ENCODE measurements at regions not wholly inside any gene's neighbourhood (a gene's known extent, or its start where the extent isn't known, plus 50 kb on each side); places are given as distances from the start of the nearest gene placed in this dataset.

GRCh38 chr7:138185132-138185908 lies 109.1 kb downstream of the AKR1D1 start:
- Histone ChIP-seq H3K4me3 (ENCODE audit: low read length, poor library complexity, severe bottlenecking) (no peak overlapping the region), H3F3A (ENCODE audit: low read depth) (no peaks in the 10 kb centered on the region), H2AFZ (ENCODE audit: low read length) (no peak overlapping the region), H3K9me2 (replicated peaks; ENCODE audit: low read depth, low read length) (no peaks in the 10 kb centered on the region), H3K36me3 (ENCODE audit: insufficient read depth, low read length) (no peaks in the 10 kb centered on the region), H3K9me3 (ENCODE audit: insufficient read depth, low read depth, low read length) (no peaks in the 10 kb centered on the region), H3K79me2 (ENCODE audit: insufficient read depth, low read length) (no peaks in the 10 kb centered on the region), H3K4me1 (ENCODE audit: insufficient read depth, low read length, poor library complexity, severe bottlenecking) (no peaks in the 10 kb centered on the region), H3K27me3 (ENCODE audit: insufficient read depth, low read length, poor library complexity, severe bottlenecking) (no peaks in the 10 kb centered on the region), H3K4me2 (ENCODE audit: low read depth, low read length, poor library complexity, severe bottlenecking) (no peak overlapping the region), H4K20me1 (ENCODE audit: insufficient read depth, low read length, poor library complexity, severe bottlenecking) (no peaks in the 10 kb centered on the region), H3K9ac (ENCODE audit: low read depth, low read length, poor library complexity, severe bottlenecking) (no peak overlapping the region)
- no peak for TF ChIP-seq EZH2phosphoT487 (IDR thresholded peaks at IDR 0.05; ENCODE audit: borderline replicate concordance)
- no peak for TF ChIP-seq CTCF (conservative IDR thresholded peaks at IDR 0.05; ENCODE audit: low read length)

- no peak overlapping the region for H2AFZ ChIP-seq (ENCODE audit: low read length)
- H3K36me3 ChIP-seq (ENCODE audit: insufficient read depth, low read length) = no peaks in the 10 kb centered on the region
- no peaks in the 10 kb centered on the region for H3K4me1 ChIP-seq (ENCODE audit: insufficient read depth, low read length, poor library complexity, severe bottlenecking)
- no peak overlapping the region for H3K4me2 ChIP-seq (ENCODE audit: low read depth, low read length, poor library complexity, severe bottlenecking)
- no peak for TF ChIP-seq CTCF (conservative IDR thresholded peaks at IDR 0.05; ENCODE audit: low read length)
- no peak for TF ChIP-seq EZH2phosphoT487 (IDR thresholded peaks at IDR 0.05; ENCODE audit: borderline replicate concordance)
- no peaks in the 10 kb centered on the region for H3K9me3 ChIP-seq (ENCODE audit: insufficient read depth, low read depth, low read length)
- no peaks in the 10 kb centered on the region for H3F3A ChIP-seq (ENCODE audit: low read depth)
- no peaks in the 10 kb centered on the region for H3K27me3 ChIP-seq (ENCODE audit: insufficient read depth, low read length, poor library complexity, severe bottlenecking)
- H3K79me2 ChIP-seq (ENCODE audit: insufficient read depth, low read length) = no peaks in the 10 kb centered on the region
- no peaks in the 10 kb centered on the region for H3K9me2 ChIP-seq (replicated peaks; ENCODE audit: low read depth, low read length)
- H3K9ac ChIP-seq (ENCODE audit: low read depth, low read length, poor library complexity, severe bottlenecking) = no peak overlapping the region
- H3K4me3 ChIP-seq (ENCODE audit: low read length, poor library complexity, severe bottlenecking) = no peak overlapping the region
- H4K20me1 ChIP-seq (ENCODE audit: insufficient read depth, low read length, poor library complexity, severe bottlenecking) = no peaks in the 10 kb centered on the region
Observed at GRCh38 chr7:138186951-138187351, 110.7 kb downstream of the AKR1D1 start.

GRCh38 chr7:138188290-138188858 lies 112.1 kb downstream of the AKR1D1 start:
- no peaks in the 10 kb centered on the region for H4K20me1 ChIP-seq (ENCODE audit: insufficient read depth, low read length, poor library complexity, severe bottlenecking)
- no peak overlapping the region for H2AFZ ChIP-seq (ENCODE audit: low read length)
- no peaks in the 10 kb centered on the region for H3K9me3 ChIP-seq (ENCODE audit: insufficient read depth, low read depth, low read length)
- H3K9ac ChIP-seq (ENCODE audit: low read depth, low read length, poor library complexity, severe bottlenecking) = no peak overlapping the region
- H3K27me3 ChIP-seq (ENCODE audit: insufficient read depth, low read length, poor library complexity, severe bottlenecking) = no peaks in the 10 kb centered on the region
- no peaks in the 10 kb centered on the region for H3F3A ChIP-seq (ENCODE audit: low read depth)
- no peaks in the 10 kb centered on the region for H3K36me3 ChIP-seq (ENCODE audit: insufficient read depth, low read length)
- no peaks in the 10 kb centered on the region for H3K79me2 ChIP-seq (ENCODE audit: insufficient read depth, low read length)
- no peak overlapping the region for H3K4me2 ChIP-seq (ENCODE audit: low read depth, low read length, poor library complexity, severe bottlenecking)
- TF ChIP-seq CTCF (conservative IDR thresholded peaks at IDR 0.05; ENCODE audit: low read length) (no peak), EZH2phosphoT487 (IDR thresholded peaks at IDR 0.05; ENCODE audit: borderline replicate concordance) (no peak)
- H3K9me2 ChIP-seq (replicated peaks; ENCODE audit: low read depth, low read length) = no peaks in the 10 kb centered on the region
- no peak overlapping the region for H3K4me3 ChIP-seq (ENCODE audit: low read length, poor library complexity, severe bottlenecking)
- H3K4me1 ChIP-seq (ENCODE audit: insufficient read depth, low read length, poor library complexity, severe bottlenecking) = no peaks in the 10 kb centered on the region
